KBM-7 (cell line): ENCODE measurements at regions not wholly inside any gene's neighbourhood (a gene's known extent, or its start where the extent isn't known, plus 50 kb on each side); places are given as distances from the start of the nearest gene placed in this dataset.

Experiments used
- DNase-seq: peaks from one replicate; pipeline ENCODE4 v3.0.0-alpha.2; 2015
- in situ Hi-C: fragments of 300-500 bp; cut with MboI; formaldehyde crosslinking; loops from 2 replicates; pipeline ENCODE4 v1.14.3; 2020; ENCODE audit warnings: low sequenced_read_pairs, low pct_unique_long_range_greater_than_20kb, mixed read lengths

DNA sequence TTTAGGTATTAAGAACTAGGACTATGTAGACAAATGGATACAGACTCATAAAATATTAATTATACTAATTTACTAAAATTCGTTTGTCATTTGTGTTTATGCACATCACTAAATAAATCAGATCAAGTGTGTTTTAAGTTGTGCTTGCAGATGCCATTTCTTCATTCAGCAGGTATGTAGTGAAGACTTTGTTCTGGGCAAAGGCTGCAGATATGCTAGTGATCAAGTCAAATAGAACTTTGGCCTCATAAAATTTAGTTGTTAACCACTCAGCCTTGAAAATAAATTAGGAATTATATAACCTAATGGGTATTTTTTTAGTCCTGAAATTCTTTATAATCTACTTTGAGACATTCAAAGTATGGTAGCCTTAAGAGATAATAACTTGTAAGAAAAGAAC lies 80.4 kb upstream of the TRPC4 start:
- no peak for DNase-seq
- in situ Hi-C loops, result no loop called here

DNA sequence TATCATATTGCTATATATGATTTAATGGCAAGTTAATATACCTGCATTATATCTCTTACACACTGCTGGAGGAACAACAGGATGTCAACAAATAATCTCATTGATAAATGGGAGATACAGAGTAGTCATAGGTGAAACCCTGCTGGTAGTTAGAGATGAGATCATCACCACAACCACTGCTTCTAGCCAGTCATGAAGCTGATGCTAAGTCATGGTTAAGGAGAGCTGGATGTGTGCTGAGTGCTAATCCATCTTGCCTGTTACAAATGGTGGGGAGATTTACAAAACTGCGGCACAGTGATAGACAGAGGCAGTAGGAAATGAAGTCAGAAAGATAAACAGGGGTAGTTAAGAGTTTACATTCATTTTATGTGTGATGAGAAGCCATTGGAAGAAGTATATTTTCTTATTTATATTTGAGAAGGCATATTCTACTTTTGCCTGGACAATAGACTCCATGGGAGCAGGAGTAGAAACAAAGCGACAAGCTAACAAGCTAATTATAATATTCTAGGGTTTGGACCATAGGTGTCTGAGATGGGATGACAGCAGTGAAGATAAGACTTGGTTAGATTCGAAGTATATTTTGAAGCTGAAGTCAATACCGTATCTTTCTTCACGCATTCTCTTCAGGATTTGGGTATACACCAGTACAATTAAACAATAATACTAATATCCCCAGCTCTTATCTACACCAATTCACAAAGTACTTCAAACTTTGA lies 78.0 kb upstream of the TRPC4 start:
- no peak for DNase-seq
- in situ Hi-C loops, result no loop called here

DNA sequence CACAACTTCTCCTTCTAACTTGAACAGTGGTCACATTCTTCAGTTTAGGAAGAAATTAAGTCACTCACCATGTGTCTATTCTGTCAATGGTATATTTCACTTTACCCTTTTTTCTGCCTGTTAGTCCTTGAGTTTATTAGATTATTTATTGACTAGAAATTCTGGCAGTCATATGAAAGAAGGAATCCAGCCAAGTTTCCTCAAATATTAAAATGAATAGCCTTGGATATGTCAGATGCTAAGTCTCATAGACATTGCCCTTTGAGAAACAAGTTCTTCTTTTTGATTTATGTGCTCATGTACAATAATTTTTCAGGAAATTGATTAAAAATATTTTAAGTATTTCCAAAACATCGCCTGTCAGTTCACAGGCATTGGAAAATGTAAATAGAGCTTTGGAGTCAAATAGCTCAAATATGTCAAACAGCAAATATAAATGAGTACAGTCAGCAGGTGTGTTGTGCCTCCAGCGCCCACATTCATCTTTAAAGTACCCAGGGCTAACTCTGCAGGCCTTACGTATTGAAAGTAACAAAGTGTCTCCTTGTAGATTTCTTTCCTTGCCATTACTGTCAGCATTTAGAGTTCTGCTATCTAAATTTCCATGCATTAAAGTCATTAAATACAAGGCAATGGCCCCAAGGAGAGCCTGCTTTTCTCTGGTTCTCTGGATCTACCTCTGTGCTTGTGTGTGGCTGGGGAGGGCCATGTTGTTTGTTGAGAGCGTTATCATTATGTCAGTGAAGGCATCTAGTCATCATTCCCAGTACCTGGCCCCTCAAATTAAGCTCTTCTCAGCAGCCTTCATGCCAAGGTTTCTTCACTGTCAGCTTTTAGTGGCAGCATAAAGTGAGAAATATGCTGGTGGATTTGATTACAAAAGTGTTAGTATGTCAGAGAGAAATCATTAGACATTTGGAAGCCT lies 76.3 kb upstream of the TRPC4 start:
- in situ Hi-C loops, result no loop called here
- DNase-seq, result no peak

DNA sequence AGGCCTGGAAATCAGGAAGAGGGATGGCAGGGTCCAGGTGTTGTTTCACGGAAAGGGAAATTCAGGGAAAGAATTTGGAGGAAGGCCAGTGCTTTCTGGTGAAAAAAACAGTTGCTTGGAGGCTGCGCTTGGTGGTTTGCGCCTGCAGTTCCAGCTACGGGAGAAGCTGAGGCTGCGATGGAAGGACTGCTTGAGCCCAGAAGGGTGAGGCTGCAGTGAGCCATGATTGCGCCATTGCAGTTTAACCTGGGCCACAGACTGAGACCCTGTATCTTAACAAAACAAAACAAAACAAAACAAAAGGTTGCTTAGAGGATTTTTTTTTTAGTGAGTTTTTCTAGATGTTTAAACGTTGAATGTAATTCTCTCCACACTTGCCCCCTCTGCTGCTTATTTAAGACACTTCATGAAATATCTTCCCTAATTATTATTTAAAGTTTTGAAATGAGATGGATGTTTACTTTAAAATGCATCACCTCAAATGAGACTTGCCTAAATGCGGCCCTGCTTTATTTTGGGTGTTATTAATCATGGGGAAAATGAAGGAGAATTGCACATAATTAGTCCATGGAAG lies 75.4 kb upstream of the TRPC4 start:
- in situ Hi-C loops, result no loop called here
- DNase-seq, result no peak

DNA sequence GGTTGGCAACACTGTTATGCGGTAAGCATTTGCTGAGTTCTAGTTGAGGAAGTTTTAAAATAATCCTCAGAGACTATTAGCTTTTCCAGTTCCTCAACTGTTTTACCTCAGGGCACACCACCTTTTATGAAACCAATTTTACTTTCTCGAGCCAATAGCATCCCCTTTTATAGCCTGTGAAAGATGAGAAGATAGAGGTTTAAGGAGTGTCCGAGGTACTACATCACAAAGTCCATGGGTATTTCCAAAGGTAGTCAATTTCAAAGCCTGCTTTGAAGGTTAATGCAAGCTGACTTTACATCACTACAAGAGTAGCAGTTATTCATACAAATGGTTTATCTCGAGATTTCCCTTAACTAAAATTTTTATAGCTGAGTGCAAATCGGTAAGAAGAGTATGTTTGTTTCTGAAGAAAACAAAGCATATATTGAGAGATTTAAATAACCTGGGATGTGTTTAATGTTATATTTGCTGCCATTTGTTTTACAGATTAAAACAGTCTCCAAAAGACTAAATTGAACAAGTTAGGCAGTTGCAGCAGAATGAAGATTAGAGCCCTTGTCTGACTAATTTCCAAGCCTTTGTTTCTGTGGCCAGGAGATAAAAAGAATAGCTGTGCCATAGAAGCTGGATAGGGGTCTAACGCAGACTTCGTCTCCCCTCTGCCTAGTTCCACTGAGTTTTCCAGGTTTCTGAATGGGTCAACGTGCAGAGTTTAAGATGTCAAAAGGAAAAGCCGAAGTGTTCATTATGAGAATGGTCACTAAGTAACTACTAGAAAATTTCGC lies 74.7 kb upstream of the TRPC4 start:
- in situ Hi-C loops, result no loop called here
- no peak for DNase-seq

DNA sequence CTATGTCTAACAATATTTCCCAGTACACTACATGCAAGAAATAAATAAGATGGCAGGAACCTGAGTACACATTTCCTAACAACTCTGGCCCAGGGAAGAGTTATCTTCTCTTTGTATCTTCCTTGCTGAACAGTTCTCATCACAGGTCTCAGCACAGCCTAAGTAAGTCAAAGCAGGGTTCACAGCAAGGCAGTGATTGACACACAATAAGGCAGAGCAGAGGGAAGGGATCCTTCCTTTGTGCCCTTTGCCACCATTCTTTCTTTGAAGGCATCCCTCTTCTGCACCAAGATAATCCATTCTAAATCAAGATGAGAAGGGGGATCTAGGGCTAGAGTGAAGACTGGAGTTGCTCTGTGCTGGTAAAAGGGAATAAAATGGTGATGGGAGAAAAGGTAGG lies 73.4 kb upstream of the TRPC4 start:
- in situ Hi-C loops, result no loop called here
- no peak for DNase-seq

DNA sequence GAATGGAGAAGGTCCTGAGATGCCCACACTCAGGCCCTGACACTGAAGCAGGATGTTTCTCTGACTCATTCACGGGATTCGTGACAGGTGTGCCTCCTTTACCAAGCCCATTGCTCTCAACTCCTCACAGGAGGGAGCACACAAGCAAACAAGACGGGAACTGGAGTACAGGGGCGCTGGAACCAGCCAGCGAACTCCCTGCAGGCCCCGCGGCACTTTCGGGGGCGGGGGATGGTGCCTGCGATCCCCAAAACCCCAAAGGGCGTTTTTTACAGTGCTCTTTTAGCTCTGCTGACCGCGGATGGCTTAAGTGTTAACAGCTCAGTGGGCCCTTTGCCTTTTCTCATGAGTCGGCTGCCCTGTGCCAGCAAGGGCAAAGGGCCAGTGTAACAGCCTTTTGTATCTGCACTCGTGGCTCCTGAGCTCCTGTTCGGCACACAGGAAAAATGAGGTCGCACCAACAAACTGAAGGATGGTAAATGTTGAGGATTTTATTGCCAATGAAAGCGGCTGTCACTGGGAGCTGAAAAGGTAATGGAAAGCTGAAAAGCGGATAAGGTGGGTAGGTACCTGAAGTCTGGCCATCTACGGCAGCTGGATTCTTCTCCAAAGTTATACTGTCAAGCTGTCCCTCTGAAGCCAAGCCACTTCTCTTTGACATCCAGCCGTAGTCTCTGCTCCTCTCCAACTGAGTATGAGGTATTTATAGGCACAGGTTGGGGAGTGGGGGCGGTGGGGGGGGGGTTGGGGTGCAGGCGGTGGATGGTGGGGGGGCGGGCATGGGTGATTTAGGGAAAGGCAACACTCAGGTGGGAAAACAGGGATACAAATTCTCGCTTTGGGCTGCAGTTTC lies 65.0 kb upstream of the TRPC4 start:
- in situ Hi-C loops, result no loop called here
- DNase-seq, result no peak

DNA sequence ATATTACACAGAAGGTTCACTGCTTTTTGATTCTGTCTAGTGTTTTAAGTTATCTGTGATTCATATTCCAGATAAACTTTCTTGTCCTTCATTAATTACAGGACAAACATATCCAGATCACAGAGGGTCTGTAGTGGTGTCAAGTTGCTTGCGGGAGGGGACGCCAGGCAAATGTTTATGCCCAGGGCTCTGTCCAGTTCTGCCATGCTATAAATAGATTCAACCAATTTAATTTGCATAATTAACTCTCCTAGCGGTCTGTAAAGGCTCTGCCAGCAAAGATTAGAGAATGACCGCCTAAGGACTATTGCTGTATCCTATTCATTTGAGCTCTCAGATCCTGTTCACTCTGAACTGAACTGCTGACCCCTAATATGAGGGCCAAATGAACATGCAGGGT lies 59.7 kb upstream of the TRPC4 start:
- in situ Hi-C loops, result no loop called here

DNA sequence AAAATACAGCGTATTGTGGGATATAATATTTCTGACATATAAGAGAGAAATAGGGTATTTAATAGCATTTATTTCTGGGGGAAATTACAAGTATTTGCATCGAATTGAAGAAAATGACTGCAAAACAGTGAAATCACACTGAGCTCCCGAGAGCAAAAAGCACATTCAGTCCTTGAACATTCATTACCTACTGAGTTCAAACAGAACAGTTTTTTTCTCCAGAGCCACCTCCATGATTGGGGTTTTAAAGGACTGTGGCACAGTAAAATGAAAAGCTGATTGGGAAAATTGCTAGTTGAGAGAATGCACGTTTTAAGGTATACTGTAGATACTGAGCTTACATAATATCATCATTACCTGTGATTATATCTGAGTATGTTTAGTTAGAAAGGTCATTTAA lies 58.0 kb upstream of the TRPC4 start:
- in situ Hi-C loops, result no loop called here
- DNase-seq, result no peak

More for the DNA sequence above, 59.7 kb upstream of the TRPC4 start:
- DNase-seq, result no peak

DNA sequence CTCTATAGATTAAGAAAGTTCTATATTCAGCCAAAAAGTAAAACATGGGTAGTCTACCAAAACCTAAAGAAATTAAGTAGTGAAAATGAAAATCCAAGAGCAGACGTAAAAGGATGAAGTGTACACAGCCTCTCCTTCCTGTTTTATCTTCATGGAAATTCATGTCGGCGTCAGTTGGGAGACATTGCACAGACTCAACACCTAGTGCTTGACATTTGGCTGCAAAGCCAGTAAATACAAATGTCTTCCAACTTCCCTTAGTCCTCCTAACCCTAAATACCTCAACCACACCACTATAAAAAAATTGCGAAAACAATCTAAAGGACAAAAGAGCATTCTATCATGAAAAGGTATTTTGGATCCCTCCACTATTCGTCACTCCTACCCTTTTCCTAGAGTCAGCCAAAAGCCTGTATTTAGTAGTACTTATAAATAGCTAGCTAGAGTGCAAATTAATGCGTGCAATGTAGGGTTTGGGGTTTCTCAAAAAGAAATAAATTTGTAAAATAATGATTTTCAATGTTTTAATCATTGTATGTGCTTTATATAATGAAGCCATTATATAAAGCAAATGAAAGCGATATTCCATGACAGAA lies 56.4 kb upstream of the TRPC4 start:
- DNase-seq, result no peak
- in situ Hi-C loops, result no loop called here

DNA sequence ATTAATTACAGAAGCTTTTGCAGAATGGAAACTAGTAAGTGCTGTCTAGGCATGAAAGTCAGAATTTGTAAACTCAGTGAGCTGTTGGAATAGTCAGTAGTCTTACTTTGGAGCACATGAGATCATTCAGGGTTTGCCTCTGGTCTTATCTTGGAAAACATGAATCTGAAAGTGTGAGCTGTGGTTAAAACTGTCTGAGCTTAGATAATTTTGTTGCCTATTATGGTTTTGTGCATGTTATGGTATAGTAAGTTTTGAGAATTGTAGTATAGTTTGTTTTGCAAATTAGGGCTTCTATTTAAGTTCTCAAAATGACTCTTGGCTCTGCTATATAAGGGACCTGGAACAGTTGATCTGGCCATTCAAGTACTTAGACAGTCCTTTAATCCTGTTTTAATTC lies 53.7 kb upstream of the TRPC4 start:
- in situ Hi-C loops, result no loop called here
- DNase-seq, result no peak

DNA sequence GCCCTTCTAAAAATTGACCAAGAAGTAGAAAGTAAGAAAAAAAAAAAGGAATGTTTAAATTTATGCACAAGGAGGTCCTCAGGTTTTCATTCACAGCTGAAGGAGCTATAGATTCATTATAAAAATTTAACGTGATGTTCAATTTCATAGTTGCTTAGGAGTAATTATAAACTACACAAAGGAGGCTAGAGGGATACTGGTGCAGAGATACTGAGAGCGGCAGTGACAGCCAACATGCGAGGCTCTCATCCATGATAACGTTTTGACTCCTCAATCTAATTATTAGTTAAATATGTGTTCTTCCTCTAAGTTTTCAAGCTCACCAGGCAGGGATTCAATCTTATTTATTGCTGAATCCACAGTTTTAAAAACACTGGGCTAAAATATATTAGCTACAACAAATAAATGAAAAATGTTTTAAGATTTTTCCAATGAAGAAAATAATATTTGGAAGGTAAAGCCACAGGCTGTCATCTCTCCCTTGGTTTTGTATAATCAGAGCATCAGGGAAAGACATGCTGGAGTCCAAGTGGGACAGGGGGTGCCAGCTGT lies 49.8 kb upstream of the TRPC4 start:
- DNase-seq, result no peak
- in situ Hi-C loops, result no loop called here
